Keratinocyte (primary cell): ENCODE measurements at regions not wholly inside any gene's neighbourhood (a gene's known extent, or its start where the extent isn't known, plus 50 kb on each side); places are given as distances from the start of the nearest gene placed in this dataset.

Experiments used
- CTCF ChIP-seq, 3 experiments: IDR thresholded peaks in 1 of 3; conservative IDR thresholded peaks in 1 of 3; optimal IDR thresholded peaks in 1 of 3; 2 replicates in 2 of 3; 3 replicates in 1 of 3; pipeline versions ENCODE3 to v1.5.1; 2011; ENCODE audit warnings: low read length in 3 of 3, mild to moderate bottlenecking in 3 of 3, moderate library complexity in 2 of 3, control low read depth in 1 of 3, inconsistent platforms in 1 of 3; ENCODE audit not compliant: insufficient read depth in 2 of 3; ENCODE audit errors: extremely low read depth in 1 of 3
- EZH2 ChIP-seq: IDR thresholded peaks from one replicate; pipeline ENCODE4 v1.6.1; 2012; ENCODE audit warnings: inconsistent platforms, mild to moderate bottlenecking, low read length, moderate library complexity

- no peak for TF ChIP-seq CTCF (optimal IDR thresholded peaks at IDR 0.05 in 1 of 3, IDR thresholded peaks at IDR 0.05 in 1 of 3, conservative IDR thresholded peaks at IDR 0.05 in 1 of 3; ENCODE audit: extremely low read depth in 1 of 3, insufficient read depth in 2 of 3, low read length in 3 of 3)
- no peak for TF ChIP-seq EZH2
Observed at GRCh38 chr3:194768586-194768985, 82.9 kb downstream of the FAM43A start.
